Rectal smooth muscle tissue (tissue), 1 donor: ENCODE measurements at regions not wholly inside any gene's neighbourhood (a gene's known extent, or its start where the extent isn't known, plus 50 kb on each side); places are given as distances from the start of the nearest gene placed in this dataset.

Source experiments
- H3K27ac ChIP-seq: one replicate; pipeline ENCODE4 v1.7.0; 2013; ENCODE audit warnings: low read depth, low read length, inconsistent platforms
- H3K27me3 ChIP-seq: one replicate; pipeline ENCODE4 v1.7.0; 2013; ENCODE audit warnings: low read length; ENCODE audit not compliant: control insufficient read depth, insufficient read depth
- H3K36me3 ChIP-seq: one replicate; pipeline ENCODE4 v1.7.0; 2013; ENCODE audit warnings: low read length; ENCODE audit not compliant: control insufficient read depth, insufficient read depth
- H3K4me1 ChIP-seq: one replicate; pipeline ENCODE4 v1.7.0; 2013; ENCODE audit warnings: low read length; ENCODE audit not compliant: control insufficient read depth, insufficient read depth
- H3K4me3 ChIP-seq: one replicate; pipeline ENCODE4 v1.7.0; 2013; ENCODE audit warnings: low read length
- H3K9ac ChIP-seq: one replicate; pipeline ENCODE4 v1.7.0; 2013; ENCODE audit warnings: low read length

DNA sequence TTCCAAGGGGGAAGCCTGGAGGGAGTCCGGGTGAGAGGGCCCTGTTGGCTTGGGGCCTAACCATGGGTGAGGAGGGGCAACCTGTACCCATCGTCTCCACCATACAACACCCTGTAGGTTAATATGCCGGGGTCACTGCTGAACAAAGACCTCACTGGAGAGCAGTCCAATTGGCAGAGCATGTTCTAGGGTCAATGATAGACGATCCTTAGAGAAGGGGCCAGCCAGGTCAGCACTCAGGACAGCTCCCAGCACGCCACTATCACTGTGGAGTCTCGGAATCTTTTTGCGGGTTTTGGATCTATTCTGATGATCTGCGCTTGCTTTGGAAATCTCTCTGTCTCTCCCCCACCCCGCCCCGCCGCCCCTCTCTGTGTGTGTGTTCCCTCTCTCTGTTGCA lies 218.4 kb upstream of the MVB12B start:
- Histone ChIP-seq H3K4me1 (no peaks in the 10 kb centered on the region), H3K4me3 (no peak overlapping the region)

DNA sequence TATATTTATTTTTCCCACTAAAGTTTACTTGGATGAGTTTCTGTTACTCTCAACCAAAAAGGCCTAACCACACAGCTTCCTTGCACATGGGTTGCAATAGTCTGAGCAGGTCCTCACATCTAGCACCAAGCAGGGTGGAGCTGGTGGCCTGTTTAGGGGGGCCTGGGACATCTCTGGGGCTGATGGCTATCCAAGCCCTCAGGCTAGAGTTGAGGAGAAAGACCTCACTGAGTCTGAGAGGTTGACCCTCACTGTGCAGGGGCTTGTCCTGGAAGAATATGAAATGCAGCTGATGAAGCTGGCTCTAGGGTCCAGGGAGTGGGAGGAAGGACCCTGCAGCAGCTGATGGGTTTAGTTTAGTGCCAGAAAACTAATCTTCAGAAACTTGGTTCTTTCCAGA lies 217.1 kb upstream of the MVB12B start:
- no peaks in the 10 kb centered on the region for H3K36me3 ChIP-seq
- H3K9ac ChIP-seq = no peak overlapping the region
- no peak overlapping the region for H3K27ac ChIP-seq
- H3K4me3 ChIP-seq = no peak overlapping the region
- no peaks in the 10 kb centered on the region for H3K27me3 ChIP-seq
- H3K4me1 ChIP-seq = no peaks in the 10 kb centered on the region

More for the DNA sequence above, 218.4 kb upstream of the MVB12B start:
- Histone ChIP-seq H3K36me3 (no peaks in the 10 kb centered on the region), H3K27me3 (no peaks in the 10 kb centered on the region), H3K9ac (no peak overlapping the region), H3K27ac (no peak overlapping the region)

DNA sequence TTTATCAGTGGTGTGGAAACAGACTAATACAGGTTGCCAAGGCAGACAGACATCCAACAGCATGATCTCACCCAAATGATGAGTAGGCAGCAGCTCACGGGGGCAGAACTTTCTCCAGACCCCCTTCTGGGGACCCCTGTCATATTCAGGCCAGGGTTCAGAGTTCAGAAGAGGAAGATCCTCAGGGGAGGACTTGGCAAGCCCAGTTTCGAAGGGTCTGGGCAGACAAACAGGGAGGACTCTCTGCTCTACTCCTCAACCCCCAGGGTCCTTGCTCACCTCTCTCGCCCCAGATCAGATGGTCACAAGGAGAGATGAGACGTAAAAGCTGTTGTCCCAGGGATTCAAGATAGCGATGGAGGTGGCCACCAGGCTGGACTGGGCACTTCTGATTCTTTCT lies 215.1 kb upstream of the MVB12B start:
- no peaks in the 10 kb centered on the region for H3K27me3 ChIP-seq
- H3K9ac ChIP-seq = no peak overlapping the region
- H3K27ac ChIP-seq = no peak overlapping the region
- H3K4me3 ChIP-seq = no peak overlapping the region
- H3K4me1 ChIP-seq = no peaks in the 10 kb centered on the region
- no peaks in the 10 kb centered on the region for H3K36me3 ChIP-seq

DNA sequence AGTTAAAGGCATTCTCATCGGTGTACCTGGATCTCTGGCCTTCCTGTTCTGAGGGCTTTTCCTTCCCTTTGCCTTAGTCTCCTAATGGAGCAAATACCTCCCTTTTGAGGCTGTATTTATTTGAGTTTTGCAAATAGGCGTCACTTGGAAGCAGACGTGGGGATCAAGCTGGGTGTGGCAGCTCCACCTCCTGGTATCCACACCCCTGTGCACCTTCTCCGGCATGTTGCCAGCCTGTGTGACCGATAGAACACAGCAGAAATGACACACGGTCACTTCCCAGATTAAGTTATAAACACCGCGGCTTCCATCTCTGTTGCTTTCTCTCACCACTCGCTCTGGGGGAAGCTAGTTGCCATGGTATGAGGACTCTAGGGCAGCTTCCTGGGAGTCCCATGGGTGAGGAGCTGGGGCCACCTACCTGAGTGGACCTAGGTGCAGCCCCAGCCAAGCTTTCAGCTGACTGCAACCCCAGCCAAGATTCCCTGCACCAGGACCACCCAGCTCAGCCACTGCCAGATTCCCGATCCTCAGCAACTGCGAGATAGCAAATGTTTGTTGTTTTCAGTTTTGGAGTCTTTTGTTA lies 214.4 kb upstream of the MVB12B start:
- H3K27ac ChIP-seq = no peak overlapping the region
- no peaks in the 10 kb centered on the region for H3K4me1 ChIP-seq
- H3K36me3 ChIP-seq = no peaks in the 10 kb centered on the region
- no peaks in the 10 kb centered on the region for H3K27me3 ChIP-seq
- no peak overlapping the region for H3K4me3 ChIP-seq
- no peak overlapping the region for H3K9ac ChIP-seq

DNA sequence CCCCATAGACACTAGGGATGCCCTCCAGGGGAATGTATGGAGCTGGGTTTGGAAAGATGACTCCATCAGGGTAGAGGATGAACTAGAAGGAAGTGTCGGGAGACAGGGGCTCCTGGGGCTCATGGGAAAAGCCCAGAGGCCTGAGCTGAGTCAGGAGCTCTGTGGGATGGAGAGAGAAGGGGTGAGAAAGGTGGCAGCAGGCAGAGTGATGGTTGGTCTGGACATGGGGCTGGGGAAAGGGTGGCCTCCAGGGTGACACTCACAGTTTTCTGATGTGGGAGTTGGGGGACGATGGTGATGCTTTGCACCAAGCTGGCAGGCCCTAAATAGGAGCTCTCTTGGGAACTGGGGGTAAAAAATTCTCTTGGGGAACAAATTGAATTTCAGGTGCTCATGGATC lies 213.5 kb upstream of the MVB12B start:
- Histone ChIP-seq H3K27me3 (no peaks in the 10 kb centered on the region), H3K36me3 (no peaks in the 10 kb centered on the region), H3K4me1 (no peaks in the 10 kb centered on the region), H3K9ac (no peak overlapping the region), H3K4me3 (no peak overlapping the region), H3K27ac (no peak overlapping the region)

DNA sequence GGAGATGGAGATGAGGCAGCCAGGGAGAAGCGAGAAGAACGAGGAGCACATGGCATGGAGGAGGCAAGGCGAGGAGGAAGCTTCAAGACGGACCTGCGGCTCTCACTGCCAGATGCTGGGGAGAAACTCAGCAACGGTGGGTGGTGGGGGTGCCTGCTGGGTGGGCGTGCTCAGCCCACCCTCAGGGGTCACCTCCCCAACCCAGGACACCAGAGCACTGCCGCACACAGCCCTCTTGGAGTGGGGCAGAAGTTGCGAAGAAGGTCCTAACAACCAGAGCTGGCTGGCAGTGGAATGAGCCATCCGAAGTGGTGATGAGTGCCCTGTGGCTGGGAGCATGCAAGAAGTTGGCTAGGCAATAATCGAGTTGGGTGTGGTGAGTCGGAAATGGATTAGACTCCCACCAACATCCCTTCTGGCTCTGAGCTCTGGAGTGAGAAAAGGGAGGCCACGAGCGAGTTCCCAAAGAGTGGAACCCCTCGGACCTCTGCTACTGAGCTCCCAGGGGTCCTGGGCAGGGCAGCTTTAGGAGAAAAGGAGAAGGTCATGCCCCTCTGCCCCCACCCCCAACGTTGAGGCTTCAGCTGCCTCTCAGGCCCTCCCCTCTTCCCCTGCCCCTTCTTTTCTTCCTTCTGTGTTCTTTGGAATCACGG lies 212.7 kb upstream of the MVB12B start:
- H3K4me1 ChIP-seq = no peaks in the 10 kb centered on the region
- no peak overlapping the region for H3K27ac ChIP-seq
- H3K4me3 ChIP-seq = no peak overlapping the region
- H3K9ac ChIP-seq = no peak overlapping the region
- no peaks in the 10 kb centered on the region for H3K27me3 ChIP-seq
- no peaks in the 10 kb centered on the region for H3K36me3 ChIP-seq

DNA sequence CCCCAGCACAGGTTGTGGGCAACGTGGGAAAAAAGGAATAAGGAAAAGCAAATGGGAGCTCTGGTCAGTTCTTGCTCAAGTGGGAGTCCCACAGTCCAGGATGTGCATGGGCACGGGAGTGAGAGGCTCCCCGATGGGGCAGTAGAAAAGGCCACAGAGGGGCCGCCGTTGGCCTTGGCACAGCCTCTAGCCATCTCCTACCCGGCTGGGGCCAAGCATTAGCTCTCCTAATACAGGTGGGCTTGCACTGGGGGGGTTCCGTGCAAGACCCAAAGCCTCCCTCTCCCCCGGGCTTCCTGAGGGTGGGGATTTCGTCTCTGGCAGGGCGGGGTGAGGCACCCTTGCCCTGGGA lies 212.2 kb upstream of the MVB12B start:
- Histone ChIP-seq H3K9ac (no peak overlapping the region), H3K4me1 (no peaks in the 10 kb centered on the region), H3K36me3 (no peaks in the 10 kb centered on the region), H3K4me3 (no peak overlapping the region), H3K27me3 (no peaks in the 10 kb centered on the region), H3K27ac (no peak overlapping the region)

DNA sequence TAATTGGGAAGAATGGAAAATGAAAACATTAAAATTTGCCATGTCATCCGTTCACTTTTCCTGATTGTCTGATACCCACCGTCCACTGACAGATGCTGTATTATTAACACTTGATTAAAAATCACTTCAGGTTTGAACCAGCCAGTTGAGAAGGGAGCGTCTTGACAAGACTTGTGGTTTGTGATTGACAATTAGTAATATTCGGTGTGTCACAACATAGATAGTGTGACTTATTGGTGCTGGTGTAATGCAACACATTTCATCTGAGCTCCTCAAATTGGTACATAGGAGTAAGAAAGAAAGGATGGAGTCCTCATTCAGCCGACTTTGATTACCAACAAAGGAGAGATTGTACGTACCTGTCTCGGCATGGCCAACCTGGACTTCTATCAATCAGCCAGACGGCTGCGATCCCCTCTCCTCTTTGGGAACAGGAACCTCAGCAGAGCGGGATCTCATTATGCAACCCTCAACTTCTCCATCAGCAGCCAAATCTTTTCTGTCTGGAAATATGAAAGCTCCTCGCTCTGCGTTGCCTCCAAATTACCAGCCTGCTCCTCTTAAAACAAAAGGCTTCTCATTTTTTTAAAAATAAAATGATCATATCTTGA lies 211.7 kb upstream of the MVB12B start:
- no peaks in the 10 kb centered on the region for H3K36me3 ChIP-seq
- no peak overlapping the region for H3K9ac ChIP-seq
- H3K4me1 ChIP-seq = no peaks in the 10 kb centered on the region
- H3K4me3 ChIP-seq = no peak overlapping the region
- H3K27ac ChIP-seq = no peak overlapping the region
- H3K27me3 ChIP-seq = no peaks in the 10 kb centered on the region

DNA sequence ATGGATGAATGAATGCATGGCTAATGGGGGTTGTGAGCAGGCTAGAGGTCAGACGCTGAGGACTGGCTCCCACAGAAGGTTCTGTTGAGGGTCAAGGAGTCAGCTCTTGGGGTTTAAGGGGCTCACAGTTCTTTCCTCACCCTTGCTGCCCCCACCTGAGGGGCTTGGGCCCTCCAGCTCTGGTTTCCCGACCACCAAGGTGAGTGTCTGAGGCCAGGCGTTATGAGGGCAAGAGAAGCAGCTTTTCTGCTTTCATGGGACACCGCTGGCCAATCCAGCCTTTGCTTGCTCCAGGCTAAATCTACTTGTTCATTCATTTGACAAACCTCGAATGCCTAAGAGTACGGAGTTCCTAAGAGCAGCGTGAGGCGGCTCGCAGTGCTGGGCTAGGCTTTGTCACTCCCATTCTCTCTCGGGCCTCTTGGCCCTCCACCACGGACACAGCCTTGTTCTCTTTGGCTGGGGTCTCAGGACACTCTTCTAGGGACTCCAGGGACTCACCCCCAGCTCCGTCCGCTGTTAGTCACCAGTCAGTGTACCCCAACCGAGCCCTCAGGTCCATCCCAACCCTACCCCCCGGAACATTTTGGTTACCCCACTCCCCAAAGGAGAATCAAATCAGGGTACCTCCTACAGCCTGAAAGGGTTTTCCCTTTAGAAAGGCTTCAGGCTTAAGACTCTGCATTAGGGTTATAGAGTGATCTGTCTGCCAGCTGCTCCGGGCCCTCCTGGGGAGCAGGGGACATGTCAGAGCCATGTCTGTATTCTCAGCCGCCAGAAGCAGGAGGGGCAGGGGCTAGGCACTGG lies 210.1 kb upstream of the MVB12B start:
- H3K27ac ChIP-seq = no peak overlapping the region
- no peaks in the 10 kb centered on the region for H3K27me3 ChIP-seq
- H3K4me1 ChIP-seq = no peaks in the 10 kb centered on the region
- no peak overlapping the region for H3K9ac ChIP-seq
- H3K36me3 ChIP-seq = no peaks in the 10 kb centered on the region
- H3K4me3 ChIP-seq = no peak overlapping the region

DNA sequence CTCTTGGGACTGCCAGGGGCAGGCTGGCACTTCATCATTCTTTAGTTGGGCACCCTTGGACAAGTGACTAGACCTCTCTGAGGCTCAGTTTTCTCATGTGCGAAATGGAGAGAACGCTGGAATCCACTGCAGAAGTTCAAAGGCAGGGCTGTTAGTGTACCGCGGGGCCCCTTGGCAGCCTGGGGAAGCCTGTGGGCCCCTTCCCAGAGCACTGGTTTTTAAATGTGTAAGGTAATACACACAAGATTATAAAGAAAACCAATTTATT lies 209.5 kb upstream of the MVB12B start:
- H3K27me3 ChIP-seq = no peaks in the 10 kb centered on the region
- H3K4me3 ChIP-seq = no peak overlapping the region
- no peak overlapping the region for H3K27ac ChIP-seq
- no peaks in the 10 kb centered on the region for H3K4me1 ChIP-seq
- no peaks in the 10 kb centered on the region for H3K36me3 ChIP-seq
- no peak overlapping the region for H3K9ac ChIP-seq

DNA sequence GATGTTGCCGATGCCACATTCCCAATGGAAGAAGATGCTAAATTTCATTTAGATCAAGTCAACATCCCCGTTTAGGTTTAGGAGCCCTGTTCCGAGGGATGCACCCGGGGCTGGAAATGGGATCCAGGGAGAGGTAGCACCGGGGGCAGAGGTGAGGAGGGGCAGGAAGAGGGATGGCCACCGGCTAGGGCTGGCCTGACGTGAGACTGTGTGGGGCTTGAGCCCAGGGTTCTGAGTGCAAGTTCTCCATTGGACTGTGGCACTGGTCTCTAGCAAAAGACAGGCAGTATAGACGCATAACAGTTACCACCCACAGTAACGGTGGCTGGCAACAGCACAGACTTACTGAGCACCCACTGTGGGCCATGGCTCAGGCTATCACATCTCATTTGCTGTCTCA lies 209.0 kb upstream of the MVB12B start:
- no peak overlapping the region for H3K27ac ChIP-seq
- H3K27me3 ChIP-seq = no peaks in the 10 kb centered on the region
- H3K4me3 ChIP-seq = no peak overlapping the region

DNA sequence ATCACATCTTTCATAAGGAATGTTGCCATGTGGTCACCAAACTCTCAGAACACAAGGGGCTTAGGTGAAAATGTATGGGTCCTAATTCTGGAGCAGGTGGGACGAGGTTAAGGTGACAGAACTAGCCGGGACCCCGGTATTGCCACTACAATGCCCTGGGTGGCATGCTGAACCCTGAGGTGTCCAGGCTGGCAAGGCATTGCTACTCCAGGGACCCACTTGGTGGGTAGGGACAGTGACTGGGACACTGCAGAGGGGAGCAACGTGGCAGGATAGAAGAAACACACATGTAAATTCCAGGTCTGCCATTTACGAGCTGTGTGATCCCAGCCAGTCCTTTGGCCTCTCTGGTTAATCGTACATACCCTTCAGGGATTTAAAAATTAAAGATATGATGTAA lies 206.9 kb upstream of the MVB12B start:
- Histone ChIP-seq H3K36me3 (no peaks in the 10 kb centered on the region), H3K27ac (no peak overlapping the region), H3K4me3 (no peak overlapping the region), H3K9ac (no peak overlapping the region), H3K27me3 (no peaks in the 10 kb centered on the region), H3K4me1 (peaks cover under 1% of the 10 kb centered on the region)

More for the DNA sequence above, 209.0 kb upstream of the MVB12B start:
- no peaks in the 10 kb centered on the region for H3K4me1 ChIP-seq
- H3K36me3 ChIP-seq = no peaks in the 10 kb centered on the region
- no peak overlapping the region for H3K9ac ChIP-seq
